Osteoblast (primary cell): ENCODE measurements at regions not wholly inside any gene's neighbourhood (a gene's known extent, or its start where the extent isn't known, plus 50 kb on each side); places are given as distances from the start of the nearest gene placed in this dataset.

Source experiments
- DNase-seq: peaks from one replicate; pipeline ENCODE4 v3.0.0; 2011; ENCODE audit warnings: low spot score, mixed read lengths; ENCODE audit not compliant: insufficient read length; ENCODE audit errors: missing footprints
- H2AFZ ChIP-seq: 2 replicates; pipeline ENCODE4 v1.6.0; 2011; ENCODE audit warnings: mild to moderate bottlenecking, low read length
- H3K27ac ChIP-seq: 2 replicates; pipeline ENCODE4 v1.5.1; 2011; ENCODE audit warnings: mild to moderate bottlenecking, low read depth, low read length, moderate library complexity
- H3K27me3 ChIP-seq: 2 replicates; pipeline ENCODE4 v1.6.0; 2012; ENCODE audit warnings: mild to moderate bottlenecking, control low read depth, inconsistent platforms, low read length, moderate library complexity; ENCODE audit not compliant: insufficient read depth
- H3K36me3 ChIP-seq: 2 replicates; pipeline ENCODE4 v1.5.1; 2011; ENCODE audit warnings: mild to moderate bottlenecking, low read length, control low read depth, moderate library complexity; ENCODE audit not compliant: insufficient read depth
- H3K4me1 ChIP-seq: 2 replicates; pipeline ENCODE4 v1.5.1; 2011; ENCODE audit warnings: mild to moderate bottlenecking, low read length, control low read depth, moderate library complexity; ENCODE audit not compliant: insufficient read depth
- H3K4me2 ChIP-seq: 2 replicates; pipeline ENCODE4 v1.6.0; 2011; ENCODE audit warnings: mild to moderate bottlenecking, low read length; ENCODE audit not compliant: insufficient read depth
- H3K4me3 ChIP-seq: fragments of 200-600 bp; sonication (generic); 3 replicates; pipeline ENCODE4 v1.5.1; 2012; ENCODE audit warnings: mild to moderate bottlenecking, low read length, inconsistent platforms; ENCODE audit not compliant: insufficient read depth
- H3K79me2 ChIP-seq: 2 replicates; pipeline ENCODE4 v1.6.0; 2012; ENCODE audit warnings: mild to moderate bottlenecking, low read length, control low read depth, inconsistent platforms; ENCODE audit not compliant: insufficient read depth
- H3K9me3 ChIP-seq: 2 replicates; pipeline ENCODE4 v1.5.1; 2011; ENCODE audit warnings: low read depth, low read length, control low read depth
- H4K20me1 ChIP-seq: 2 replicates; pipeline ENCODE4 v1.6.0; 2012; ENCODE audit warnings: mild to moderate bottlenecking, low read length, control low read depth; ENCODE audit not compliant: insufficient read depth
- CTCF ChIP-seq: IDR thresholded peaks from 2 replicates; pipeline ENCODE4 v1.5.1; 2011; ENCODE audit warnings: mild to moderate bottlenecking, low read depth, low read length, moderate library complexity; ENCODE audit errors: extremely low read depth

GRCh38 chr7:3153118-3153517 lies 109.5 kb upstream of the CARD11 start:
- no peaks in the 10 kb centered on the region for H3K4me1 ChIP-seq
- no peak overlapping the region for H2AFZ ChIP-seq
- H3K27me3 ChIP-seq = no peaks in the 10 kb centered on the region
- no peaks in the 10 kb centered on the region for H4K20me1 ChIP-seq
- no peak overlapping the region for H3K4me2 ChIP-seq
- H3K36me3 ChIP-seq = no peaks in the 10 kb centered on the region
- H3K79me2 ChIP-seq = no peaks in the 10 kb centered on the region
- no peak for TF ChIP-seq CTCF
- no peak overlapping the region for H3K4me3 ChIP-seq
- peak; percentile 21 for DNase-seq
- H3K9me3 ChIP-seq = no peaks in the 10 kb centered on the region
- H3K27ac ChIP-seq = no peak overlapping the region

GRCh38 chr7:3154317-3154716 lies 110.7 kb upstream of the CARD11 start:
- no peaks in the 10 kb centered on the region for H3K9me3 ChIP-seq
- H3K4me2 ChIP-seq = no peak overlapping the region
- H3K27me3 ChIP-seq = no peaks in the 10 kb centered on the region
- H3K27ac ChIP-seq = no peak overlapping the region
- no peaks in the 10 kb centered on the region for H4K20me1 ChIP-seq
- no peak overlapping the region for H3K4me3 ChIP-seq
- TF ChIP-seq CTCF = no peak
- H3K79me2 ChIP-seq = no peaks in the 10 kb centered on the region
- H3K36me3 ChIP-seq = no peaks in the 10 kb centered on the region
- no peak overlapping the region for H2AFZ ChIP-seq
- peak; percentile 56 for DNase-seq
- no peaks in the 10 kb centered on the region for H3K4me1 ChIP-seq

- Histone ChIP-seq H3K9me3 (no peaks in the 10 kb centered on the region), H3K27ac (no peak overlapping the region), H3K27me3 (no peaks in the 10 kb centered on the region), H3K4me3 (no peak overlapping the region), H3K4me2 (no peak overlapping the region), H4K20me1 (no peaks in the 10 kb centered on the region), H3K79me2 (no peaks in the 10 kb centered on the region), H3K4me1 (no peaks in the 10 kb centered on the region), H2AFZ (no peak overlapping the region), H3K36me3 (no peaks in the 10 kb centered on the region)
- no peak for DNase-seq
- TF ChIP-seq CTCF = peak; percentile 64
Observed at GRCh38 chr7:3154881-3155494, 111.3 kb upstream of the CARD11 start.

- no peak overlapping the region for H3K27ac ChIP-seq
- H3K27me3 ChIP-seq = no peaks in the 10 kb centered on the region
- TF ChIP-seq CTCF = no peak
- no peaks in the 10 kb centered on the region for H3K36me3 ChIP-seq
- no peaks in the 10 kb centered on the region for H3K4me1 ChIP-seq
- no peak for DNase-seq
- no peak overlapping the region for H3K4me3 ChIP-seq
- H4K20me1 ChIP-seq = no peaks in the 10 kb centered on the region
- no peak overlapping the region for H2AFZ ChIP-seq
- no peaks in the 10 kb centered on the region for H3K9me3 ChIP-seq
- no peak overlapping the region for H3K4me2 ChIP-seq
- no peaks in the 10 kb centered on the region for H3K79me2 ChIP-seq
Observed at GRCh38 chr7:3156508-3156907, 112.8 kb upstream of the CARD11 start.
